ENCODE measurements at regions not wholly inside any gene's neighbourhood (a gene's known extent, or its start where the extent isn't known, plus 50 kb on each side); places are given as distances from the start of the nearest gene placed in this dataset.

- FAIRE-seq, result no peak
- DNase-seq (ENCODE audit: insufficient read length, low spot score), result no peak
- TF ChIP-seq POLR2AphosphoS5 (IDR thresholded peaks at IDR 0.05; ENCODE audit: low read depth, low read length) (no peak), POU2F2 (IDR thresholded peaks at IDR 0.05; ENCODE audit: low read depth, low read length) (no peak), SPI1 (IDR thresholded peaks at IDR 0.05; ENCODE audit: low read depth, low read length) (no peak), PAX5 (IDR thresholded peaks at IDR 0.05; ENCODE audit: insufficient read depth, low read length, severe bottlenecking) (no peak), POLR2A (IDR thresholded peaks at IDR 0.05; ENCODE audit: low read depth, low read length) (no peak), TAF1 (IDR thresholded peaks at IDR 0.05; ENCODE audit: low read depth, low read length) (no peak)
Observed at GRCh38 chr2:126372406-126372805, 283.6 kb upstream of the GYPC start.

GRCh38 chr2:126378176-126378575 lies 277.8 kb upstream of the GYPC start:
- TF ChIP-seq SPI1 (IDR thresholded peaks at IDR 0.05; ENCODE audit: low read depth, low read length) (no peak), TAF1 (IDR thresholded peaks at IDR 0.05; ENCODE audit: low read depth, low read length) (no peak)
- DNase-seq (ENCODE audit: insufficient read length, low spot score) (no peak), FAIRE-seq (no peak)

- TF ChIP-seq TAF1 (IDR thresholded peaks at IDR 0.05; ENCODE audit: low read depth, low read length) (no peak), PAX5 (IDR thresholded peaks at IDR 0.05; ENCODE audit: insufficient read depth, low read length, severe bottlenecking) (no peak), POU2F2 (IDR thresholded peaks at IDR 0.05; ENCODE audit: low read depth, low read length) (no peak), POLR2A (IDR thresholded peaks at IDR 0.05; ENCODE audit: low read depth, low read length) (no peak), POLR2AphosphoS5 (IDR thresholded peaks at IDR 0.05; ENCODE audit: low read depth, low read length) (no peak), SPI1 (IDR thresholded peaks at IDR 0.05; ENCODE audit: low read depth, low read length) (no peak)
- FAIRE-seq (no peak), DNase-seq (ENCODE audit: insufficient read length, low spot score) (no peak)
Observed at GRCh38 chr2:126381091-126381490, 274.9 kb upstream of the GYPC start.

GRCh38 chr2:126382998-126383397 lies 273.0 kb upstream of the GYPC start:
- TF ChIP-seq SPI1 (IDR thresholded peaks at IDR 0.05; ENCODE audit: low read depth, low read length) (no peak), PAX5 (IDR thresholded peaks at IDR 0.05; ENCODE audit: insufficient read depth, low read length, severe bottlenecking) (no peak), POLR2A (IDR thresholded peaks at IDR 0.05; ENCODE audit: low read depth, low read length) (no peak), TAF1 (IDR thresholded peaks at IDR 0.05; ENCODE audit: low read depth, low read length) (no peak), POU2F2 (IDR thresholded peaks at IDR 0.05; ENCODE audit: low read depth, low read length) (no peak), POLR2AphosphoS5 (IDR thresholded peaks at IDR 0.05; ENCODE audit: low read depth, low read length) (no peak)
- no peak for FAIRE-seq
- DNase-seq (ENCODE audit: insufficient read length, low spot score), result no peak

- FAIRE-seq, result no peak
- DNase-seq (ENCODE audit: insufficient read length, low spot score), result no peak
- no peak for TF ChIP-seq POLR2AphosphoS5 (IDR thresholded peaks at IDR 0.05; ENCODE audit: low read depth, low read length)
- TF ChIP-seq SPI1 (IDR thresholded peaks at IDR 0.05; ENCODE audit: low read depth, low read length), result no peak
- no peak for TF ChIP-seq TAF1 (IDR thresholded peaks at IDR 0.05; ENCODE audit: low read depth, low read length)
- TF ChIP-seq POLR2A (IDR thresholded peaks at IDR 0.05; ENCODE audit: low read depth, low read length), result no peak
- TF ChIP-seq PAX5 (IDR thresholded peaks at IDR 0.05; ENCODE audit: insufficient read depth, low read length, severe bottlenecking), result no peak
- TF ChIP-seq POU2F2 (IDR thresholded peaks at IDR 0.05; ENCODE audit: low read depth, low read length), result no peak
Observed at GRCh38 chr2:126383800-126384199, 272.2 kb upstream of the GYPC start.

GRCh38 chr2:126385441-126385840 lies 270.5 kb upstream of the GYPC start:
- FAIRE-seq (no peak), DNase-seq (ENCODE audit: insufficient read length, low spot score) (no peak)
- TF ChIP-seq POLR2AphosphoS5 (IDR thresholded peaks at IDR 0.05; ENCODE audit: low read depth, low read length) (no peak), PAX5 (IDR thresholded peaks at IDR 0.05; ENCODE audit: insufficient read depth, low read length, severe bottlenecking) (no peak), POU2F2 (IDR thresholded peaks at IDR 0.05; ENCODE audit: low read depth, low read length) (no peak), TAF1 (IDR thresholded peaks at IDR 0.05; ENCODE audit: low read depth, low read length) (no peak), POLR2A (IDR thresholded peaks at IDR 0.05; ENCODE audit: low read depth, low read length) (no peak), SPI1 (IDR thresholded peaks at IDR 0.05; ENCODE audit: low read depth, low read length) (no peak)

GRCh38 chr2:126385983-126386382 lies 270.0 kb upstream of the GYPC start:
- TF ChIP-seq TAF1 (IDR thresholded peaks at IDR 0.05; ENCODE audit: low read depth, low read length), result no peak
- TF ChIP-seq POLR2AphosphoS5 (IDR thresholded peaks at IDR 0.05; ENCODE audit: low read depth, low read length), result no peak
- TF ChIP-seq POLR2A (IDR thresholded peaks at IDR 0.05; ENCODE audit: low read depth, low read length), result no peak
- no peak for TF ChIP-seq POU2F2 (IDR thresholded peaks at IDR 0.05; ENCODE audit: low read depth, low read length)
- no peak for TF ChIP-seq PAX5 (IDR thresholded peaks at IDR 0.05; ENCODE audit: insufficient read depth, low read length, severe bottlenecking)
- no peak for TF ChIP-seq SPI1 (IDR thresholded peaks at IDR 0.05; ENCODE audit: low read depth, low read length)
- no peak for FAIRE-seq
- DNase-seq (ENCODE audit: insufficient read length, low spot score), result no peak

GRCh38 chr2:126389446-126389845 lies 266.5 kb upstream of the GYPC start:
- no peak for FAIRE-seq
- TF ChIP-seq TAF1 (IDR thresholded peaks at IDR 0.05; ENCODE audit: low read depth, low read length) (no peak), POU2F2 (IDR thresholded peaks at IDR 0.05; ENCODE audit: low read depth, low read length) (no peak), POLR2AphosphoS5 (IDR thresholded peaks at IDR 0.05; ENCODE audit: low read depth, low read length) (no peak), SPI1 (IDR thresholded peaks at IDR 0.05; ENCODE audit: low read depth, low read length) (no peak)
- DNase-seq (ENCODE audit: insufficient read length, low spot score), result no peak

- no peak for FAIRE-seq
- no peak for DNase-seq (ENCODE audit: insufficient read length, low spot score)
- no peak for TF ChIP-seq PAX5 (IDR thresholded peaks at IDR 0.05; ENCODE audit: insufficient read depth, low read length, severe bottlenecking)
- TF ChIP-seq POLR2AphosphoS5 (IDR thresholded peaks at IDR 0.05; ENCODE audit: low read depth, low read length), result no peak
- no peak for TF ChIP-seq POLR2A (IDR thresholded peaks at IDR 0.05; ENCODE audit: low read depth, low read length)
- no peak for TF ChIP-seq POU2F2 (IDR thresholded peaks at IDR 0.05; ENCODE audit: low read depth, low read length)
- TF ChIP-seq SPI1 (IDR thresholded peaks at IDR 0.05; ENCODE audit: low read depth, low read length), result no peak
- no peak for TF ChIP-seq TAF1 (IDR thresholded peaks at IDR 0.05; ENCODE audit: low read depth, low read length)
Observed at GRCh38 chr2:126392889-126393288, 263.1 kb upstream of the GYPC start.

- FAIRE-seq (no peak), DNase-seq (ENCODE audit: insufficient read length, low spot score) (no peak)
- TF ChIP-seq SPI1 (IDR thresholded peaks at IDR 0.05; ENCODE audit: low read depth, low read length) (no peak), TAF1 (IDR thresholded peaks at IDR 0.05; ENCODE audit: low read depth, low read length) (no peak), POU2F2 (IDR thresholded peaks at IDR 0.05; ENCODE audit: low read depth, low read length) (no peak), POLR2A (IDR thresholded peaks at IDR 0.05; ENCODE audit: low read depth, low read length) (no peak), PAX5 (IDR thresholded peaks at IDR 0.05; ENCODE audit: insufficient read depth, low read length, severe bottlenecking) (no peak), POLR2AphosphoS5 (IDR thresholded peaks at IDR 0.05; ENCODE audit: low read depth, low read length) (no peak)
Observed at GRCh38 chr2:126399001-126399400, 257.0 kb upstream of the GYPC start.
